ENCODE measurements at regions not wholly inside any gene's neighbourhood (a gene's known extent, or its start where the extent isn't known, plus 50 kb on each side); places are given as distances from the start of the nearest gene placed in this dataset.

DNA sequence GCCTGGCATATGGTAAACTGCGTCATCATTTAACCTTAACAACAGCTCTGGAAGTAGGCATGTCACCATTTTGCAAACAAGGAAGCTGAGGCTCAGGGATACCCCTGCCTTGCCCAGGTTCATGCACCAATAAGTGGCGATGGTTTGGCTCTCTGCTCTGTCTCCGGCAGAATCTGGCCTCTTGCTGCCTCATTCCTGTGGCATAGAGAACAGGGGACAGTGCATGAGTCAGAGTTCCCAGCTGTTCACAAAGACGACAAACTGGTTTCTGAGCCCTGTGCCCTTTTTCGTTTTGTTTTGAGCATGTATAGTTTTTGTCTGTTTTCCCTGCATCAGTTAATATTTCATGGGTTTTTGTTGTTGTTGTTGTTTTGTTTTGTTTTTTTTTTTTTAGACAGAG, 236.8 kb downstream of the OPA1 start:
- no peak for DNase-seq

GRCh38 chr3:193830791-193831191, 237.8 kb downstream of the OPA1 start:
- no peak for DNase-seq

DNA sequence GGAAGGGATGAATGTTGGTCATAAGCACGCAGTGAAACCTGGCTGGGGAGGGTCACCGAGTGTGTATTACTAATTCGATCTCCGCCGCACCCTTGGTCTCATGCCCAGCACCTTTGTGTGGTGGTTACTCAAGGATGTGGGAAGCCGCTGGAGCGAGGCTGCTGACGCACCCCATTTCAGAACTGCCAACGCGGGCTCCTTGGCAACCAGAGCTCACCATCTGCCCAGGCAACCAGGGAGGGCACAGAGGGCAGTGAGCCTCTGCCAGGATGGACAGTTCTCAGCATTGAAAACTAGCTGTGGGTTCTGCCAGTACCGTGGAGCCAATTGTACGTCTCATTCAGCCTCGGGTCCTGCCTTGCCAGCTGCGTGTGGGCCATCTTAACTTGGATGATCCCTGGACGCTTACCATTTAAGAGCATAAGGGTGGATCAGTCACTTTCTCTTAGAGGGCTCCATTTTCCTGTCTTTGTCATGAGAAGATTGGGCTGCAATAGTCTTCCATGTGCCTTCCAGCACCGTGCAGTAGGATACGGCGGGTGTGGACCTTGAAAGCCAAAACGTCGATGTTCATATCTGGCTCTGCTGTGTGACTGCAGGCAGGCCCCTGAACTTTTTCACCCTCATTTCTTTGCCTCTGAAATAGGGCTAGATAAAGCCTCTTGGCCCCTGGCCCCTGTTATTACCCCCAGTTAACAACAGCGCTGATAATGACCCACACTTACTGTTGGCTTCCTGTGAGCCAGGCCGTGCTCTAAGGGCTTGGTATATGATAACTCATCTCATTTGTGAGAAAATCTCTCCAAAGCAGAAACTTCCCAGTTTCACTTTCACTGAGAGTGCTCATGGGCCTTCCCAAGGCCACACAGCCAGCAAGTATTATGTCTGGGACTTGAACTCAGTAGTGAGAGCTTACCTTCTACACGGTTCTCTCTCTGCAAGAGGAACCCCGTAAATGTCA, 238.8 kb downstream of the OPA1 start:
- DNase-seq = no peak

- no peak for DNase-seq
These were observed 239.9 kb downstream of the OPA1 start for GRCh38 chr3:193832833-193833413.

DNA sequence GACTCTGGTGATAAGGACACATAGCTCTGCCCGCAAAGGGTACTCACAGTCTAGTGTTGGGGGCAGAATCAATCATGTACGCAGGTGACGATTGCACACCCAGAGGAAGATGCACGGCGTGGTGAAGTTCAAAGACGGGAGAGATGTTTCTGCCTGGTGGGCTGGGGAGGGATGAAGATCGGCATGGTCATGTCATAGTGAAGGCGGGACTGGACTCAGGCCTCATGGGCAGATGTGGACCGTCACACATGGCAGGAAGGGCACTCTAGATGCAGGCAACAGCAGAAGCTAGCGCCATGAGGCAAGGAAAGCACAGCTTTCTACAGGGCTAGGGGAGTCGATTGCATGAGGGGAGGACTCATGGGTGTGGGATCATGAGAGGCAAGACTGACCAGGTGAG, 240.6 kb downstream of the OPA1 start:
- DNase-seq = no peak

- no peak for DNase-seq
These were observed 242.4 kb downstream of the OPA1 start for GRCh38 chr3:193835414-193835813.

DNA sequence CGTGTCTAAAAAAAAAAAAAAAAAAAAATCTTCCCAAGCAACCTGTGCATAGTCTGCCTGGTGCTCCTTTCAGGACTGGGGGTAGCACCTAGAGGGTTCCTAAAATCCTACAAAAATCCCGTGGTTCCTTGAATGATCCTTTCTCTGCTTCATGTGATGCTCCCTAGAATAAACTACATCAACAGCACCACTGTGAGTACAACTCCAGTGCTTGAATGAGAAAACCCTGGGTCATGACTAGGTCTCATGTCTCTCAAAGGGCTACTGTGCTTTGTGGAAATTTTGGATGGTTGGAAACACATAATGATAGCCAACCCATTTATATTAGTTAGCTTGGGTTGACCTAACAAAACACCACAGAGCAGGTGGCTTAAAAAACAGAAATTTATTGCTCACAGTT, 243.5 kb downstream of the OPA1 start:
- DNase-seq = no peak

GRCh38 chr3:193836918-193837317, 243.9 kb downstream of the OPA1 start:
- no peak for DNase-seq

DNA sequence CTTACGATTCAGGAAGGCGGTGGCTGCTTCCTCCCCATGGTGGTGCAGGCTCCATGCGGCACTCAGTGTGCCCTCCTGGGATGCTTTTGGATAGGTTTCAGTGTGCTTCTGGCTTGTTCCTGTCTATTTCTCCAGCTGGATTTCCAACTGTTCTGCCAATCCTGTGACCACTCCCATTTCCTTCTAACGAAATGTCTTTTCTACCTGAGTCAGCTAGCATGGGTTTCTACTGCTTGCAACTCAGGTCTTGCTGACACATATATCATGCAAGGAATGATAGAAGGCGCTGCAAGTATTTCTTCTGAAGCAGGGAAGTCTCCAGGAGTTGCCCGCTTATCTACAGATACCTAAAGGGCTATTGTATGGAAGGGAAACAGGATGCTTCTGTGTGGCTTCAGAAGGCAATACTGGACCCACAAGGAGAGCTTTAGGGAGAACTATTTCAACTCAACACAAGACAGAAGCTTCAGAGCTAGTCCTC, 244.4 kb downstream of the OPA1 start:
- no peak for DNase-seq

GRCh38 chr3:193840111-193840641, 247.2 kb downstream of the OPA1 start:
- no peak for DNase-seq

DNA sequence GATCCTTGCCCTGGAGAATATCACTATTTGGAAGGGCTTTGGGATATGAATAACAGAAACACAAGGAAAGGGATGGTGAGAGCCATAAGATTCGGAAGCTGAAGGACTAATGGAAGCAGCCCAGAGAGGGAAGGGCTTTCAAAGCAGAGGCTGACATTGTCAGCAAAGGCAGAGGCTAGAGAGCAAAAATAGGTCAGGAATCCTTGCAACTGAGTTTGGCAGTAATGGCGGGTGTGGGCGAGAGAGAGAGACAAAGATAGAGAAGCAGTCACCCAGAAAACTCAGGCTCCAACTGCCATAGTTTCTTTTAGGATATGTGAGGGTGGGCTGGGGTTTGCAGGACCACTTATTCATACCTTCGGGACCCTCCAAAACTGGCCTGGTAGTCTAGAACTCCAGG, 248.6 kb downstream of the OPA1 start:
- no peak for DNase-seq

DNA sequence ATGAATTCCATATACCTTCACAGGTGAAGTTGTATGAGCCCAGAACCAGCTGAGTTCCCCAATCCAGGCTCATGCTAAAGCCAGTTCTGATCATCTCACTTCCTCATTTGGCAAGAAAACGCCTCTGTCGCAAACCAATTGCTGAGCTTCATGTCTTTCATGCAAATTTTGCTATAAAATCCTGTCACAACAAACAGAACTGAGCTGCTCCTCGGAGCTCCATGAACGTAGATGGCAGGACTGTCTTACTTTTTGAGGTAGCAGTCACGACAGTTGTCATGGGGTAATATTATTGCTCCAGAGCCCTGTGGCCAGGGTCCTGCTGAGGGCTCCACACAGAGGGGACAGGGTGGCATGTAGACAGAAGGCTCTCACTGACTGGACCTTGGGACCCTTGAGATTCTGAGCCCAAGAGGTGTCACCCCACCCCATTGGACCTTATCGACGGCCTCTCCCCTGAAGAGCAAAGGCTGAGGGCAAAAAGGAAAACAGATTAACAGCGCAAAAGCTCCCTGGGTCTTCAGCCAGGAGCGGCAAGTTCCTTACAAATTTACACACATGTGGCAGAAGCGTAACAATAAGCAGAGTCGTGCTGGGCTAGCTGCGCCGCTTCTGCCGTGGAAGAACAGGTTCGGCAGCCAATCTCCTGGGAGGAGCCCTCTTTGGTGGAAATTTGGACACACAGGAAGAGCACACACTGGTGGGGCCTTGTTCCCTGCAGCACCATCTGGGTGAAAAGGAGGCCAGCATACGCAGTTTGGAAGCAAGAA, 249.2 kb downstream of the OPA1 start:
- DNase-seq = no peak

- no peak for DNase-seq
These were observed 249.9 kb downstream of the OPA1 start for GRCh38 chr3:193842832-193843473.

DNA sequence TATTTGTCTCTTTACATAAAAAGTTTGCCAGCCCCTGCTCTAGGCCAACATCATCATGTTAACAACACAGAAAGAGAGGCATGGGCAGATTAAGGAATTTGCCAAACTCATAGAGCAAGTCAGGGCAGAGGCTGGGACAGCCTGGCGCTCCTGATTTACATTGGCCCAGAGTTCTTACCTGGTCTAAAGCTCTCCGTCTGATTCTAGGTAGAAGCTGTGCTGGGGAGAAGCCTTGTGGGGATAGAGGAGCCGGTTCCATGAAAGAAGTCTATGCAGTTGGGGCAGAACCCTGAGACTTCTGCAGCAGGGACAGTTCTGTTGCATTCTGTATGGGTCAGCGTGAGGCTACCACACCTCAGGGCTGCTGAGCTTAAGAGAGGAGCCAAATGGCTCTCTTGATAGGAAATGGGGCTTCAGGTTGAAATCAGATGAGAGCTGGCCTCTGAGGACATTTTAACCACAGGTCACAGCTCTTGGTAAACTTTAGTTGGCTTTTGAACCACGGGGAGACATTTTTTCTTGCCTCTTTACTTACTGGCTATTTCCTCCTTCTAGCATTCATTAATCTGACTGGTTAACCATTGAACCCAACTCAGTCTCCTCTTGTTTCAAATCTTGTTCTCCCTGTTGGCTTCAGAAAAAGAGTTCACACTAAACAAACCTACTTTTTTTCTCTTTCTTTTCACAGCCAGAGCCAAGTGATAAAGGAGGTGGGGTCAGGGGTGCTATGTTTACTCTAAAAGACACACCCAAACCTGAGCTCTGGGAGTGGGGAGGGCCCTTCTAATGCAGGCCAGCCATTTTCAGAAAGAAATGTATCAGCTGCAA, 250.7 kb downstream of the OPA1 start:
- no peak for DNase-seq

- DNase-seq = no peak
These were observed 251.5 kb downstream of the OPA1 start for GRCh38 chr3:193844472-193844871.

GRCh38 chr3:193845144-193845543, 252.1 kb downstream of the OPA1 start:
- no peak for DNase-seq

DNA sequence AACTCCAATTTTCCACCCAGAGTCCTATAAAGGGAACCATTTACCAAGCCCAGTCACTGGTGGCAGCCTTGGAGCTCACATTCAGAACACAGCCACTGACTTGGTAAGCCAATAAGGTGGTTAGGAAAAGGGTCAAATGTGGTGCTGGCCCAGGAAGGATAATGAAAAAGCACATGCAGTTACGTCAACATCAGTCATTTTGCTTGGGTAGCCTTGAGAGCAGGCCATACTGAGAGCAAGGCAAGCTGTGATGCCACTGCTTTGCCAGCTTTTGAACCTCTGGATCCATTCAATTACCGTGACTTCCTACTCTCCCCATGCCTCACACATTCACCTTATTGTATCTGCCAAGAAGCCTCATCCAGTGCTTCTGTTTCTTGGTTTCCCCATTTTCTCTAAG, 253.6 kb downstream of the OPA1 start:
- no peak for DNase-seq

- DNase-seq = no peak
These were observed 254.4 kb downstream of the OPA1 start for GRCh38 chr3:193847402-193847801.

DNA sequence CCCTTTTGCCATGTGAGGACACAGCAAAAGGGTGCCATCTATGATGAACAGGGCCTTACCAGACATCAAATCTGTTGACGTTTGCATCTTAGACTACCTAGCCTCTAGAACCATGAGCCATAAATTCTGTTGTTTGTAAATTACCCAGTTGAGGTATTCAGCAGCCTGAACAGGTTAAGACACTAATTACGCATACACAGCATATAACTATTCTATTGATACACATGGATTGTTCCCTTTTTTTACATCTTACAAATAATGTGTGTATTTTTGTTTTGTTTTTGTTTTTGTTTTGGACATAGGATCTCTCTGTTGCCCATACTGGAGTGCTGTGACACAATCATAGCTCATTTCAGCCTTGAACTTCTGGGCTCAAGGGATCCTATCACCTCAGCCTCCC, 255.5 kb downstream of the OPA1 start:
- no peak for DNase-seq

- DNase-seq = no peak
These were observed 257.1 kb downstream of the OPA1 start for GRCh38 chr3:193850084-193850619.

GRCh38 chr3:193851428-193851847, 258.4 kb downstream of the OPA1 start:
- no peak for DNase-seq

Measured in stimulated activated CD4-positive, alpha-beta T cell treated with anti-CD3 and anti-CD28 coated beads, Interleukin-12 subunit alpha, Interleukin-12 subunit beta, amount 100 ng/mL, for 4 hours (primary cell).